HCT116 (cell line): ENCODE measurements at regions not wholly inside any gene's neighbourhood (a gene's known extent, or its start where the extent isn't known, plus 50 kb on each side); places are given as distances from the start of the nearest gene placed in this dataset.

Experiments
- ATAC-seq: fragments of 200-7000 bp; cut with Tn5 transposase; 2 replicates; pipeline ENCODE4 v1.9.1; 2020; ENCODE audit warnings: mild to moderate bottlenecking, moderate library complexity
- BruUV-seq: library from RNA; stranded (reverse); fragments of 400-500 nt; replicated peaks from 2 replicates; lab custom pipeline; 2021; lab: Mats Ljungman, UMichigan
- CTCF ChIA-PET: fragments of 300-600 bp; sonication (Branson Sonifier 250); formaldehyde crosslinking; loops from one replicate; lab custom pipeline; 2021; ENCODE audit warnings: antibody characterized with exemption; lab: Charles Lee
- POLR2A ChIA-PET: fragments of 300-600, 350-600 bp; sonication (Branson Sonifier 250); formaldehyde crosslinking; loops from one replicate; lab custom pipeline; 2021; ENCODE audit warnings: antibody characterized with exemption; lab: Charles Lee
- RAD21 ChIA-PET, 2 experiments: fragments of 300-600 bp; sonication (Branson Sonifier 250); formaldehyde crosslinking; loops; one replicate each; lab custom pipeline; 2023; ENCODE audit warnings: low total read pairs in 2 of 2; ENCODE audit not compliant: uncharacterized antibody in 2 of 2, unreplicated experiment in 2 of 2, low non-redundant PET in 1 of 2; lab: Charles Lee
- DNase-seq: peaks from one replicate; pipeline ENCODE4 v3.0.0-alpha.2; 2010; ENCODE audit warnings: low read depth, low spot score
- H2AFZ ChIP-seq: fragments of 200-600 bp; shearing (Covaris generic), sonication (generic); 2 replicates; pipeline ENCODE4 v1.6.1; 2017; ENCODE audit warnings: low read depth, mixed run types, mixed read lengths, antibody characterized with exemption, low read length; ENCODE audit not compliant: poor library complexity, severe bottlenecking
- H3K27ac ChIP-seq: 2 replicates; pipeline ENCODE4 v1.5.1; 2012; ENCODE audit warnings: low read depth, low read length
- H3K27me3 ChIP-seq: fragments of 200-600 bp; sonication (generic); 2 replicates; pipeline ENCODE4 v1.6.1; 2016; ENCODE audit warnings: mixed run types, low read length, mixed read lengths; ENCODE audit not compliant: insufficient read depth
- H3K36me3 ChIP-seq, 2 experiments: fragments of 200-500 bp in 1 of 2; fragments of 200-600 bp in 1 of 2; sonication (Bioruptor generic) in 1 of 2; sonication (generic) in 1 of 2; 2 replicates each; pipeline versions ENCODE4 v1.5.1 to v1.6.1; 2014 to 2016; ENCODE audit warnings: low read length in 2 of 2, inconsistent platforms in 1 of 2, mixed read lengths in 1 of 2, mixed run types in 1 of 2; ENCODE audit not compliant: insufficient read depth in 2 of 2, control insufficient read depth in 1 of 2
- H3K4me1 ChIP-seq, 2 experiments: fragments of 200-600 bp in 1 of 2; sonication (generic) in 1 of 2; 2 replicates each; pipeline versions ENCODE4 v1.5.1 to v1.6.1; 2012 to 2017; ENCODE audit warnings: low read length in 2 of 2, inconsistent platforms in 1 of 2, mild to moderate bottlenecking in 1 of 2, mixed read lengths in 1 of 2, mixed run types in 1 of 2, moderate library complexity in 1 of 2; ENCODE audit not compliant: insufficient read depth in 2 of 2, control insufficient read depth in 1 of 2
- H3K4me2 ChIP-seq: fragments of 200-600 bp; sonication (generic); 2 replicates; pipeline ENCODE4 v1.6.1; 2017; ENCODE audit warnings: mixed run types, low read length, mixed read lengths
- H3K4me3 ChIP-seq, 2 experiments: fragments of 200-600 bp in 1 of 2; sonication (generic) in 1 of 2; replicated peaks in 1 of 2; 2 replicates each; pipeline ENCODE4 v1.5.1; 2011 to 2016; ENCODE audit warnings: low read length in 2 of 2, control low read depth in 1 of 2, low read depth in 1 of 2, mild to moderate bottlenecking in 1 of 2, mixed read lengths in 1 of 2, mixed run types in 1 of 2
- H3K79me2 ChIP-seq: fragments of 200-600 bp; sonication (generic); 2 replicates; pipeline ENCODE4 v1.6.1; 2017; ENCODE audit warnings: mild to moderate bottlenecking, mixed run types, low read length, moderate library complexity, mixed read lengths; ENCODE audit not compliant: insufficient read depth
- H3K9ac ChIP-seq: fragments of 200-600 bp; sonication (generic); 2 replicates; pipeline ENCODE4 v1.6.1; 2016; ENCODE audit warnings: low read length, mixed read lengths
- H3K9me2 ChIP-seq: fragments of 200-600 bp; sonication (generic), shearing (Covaris generic); 2 replicates; pipeline ENCODE4 v1.6.1; 2017; ENCODE audit warnings: mixed run types, mild to moderate bottlenecking, moderate library complexity; ENCODE audit not compliant: insufficient read depth
- H3K9me3 ChIP-seq, 2 experiments: fragments of 200-500 bp in 1 of 2; fragments of 200-600 bp in 1 of 2; sonication (Bioruptor generic) in 1 of 2; sonication (generic) in 1 of 2; 2 replicates each; pipeline ENCODE4 v1.6.1; 2014 to 2017; ENCODE audit warnings: low read length in 2 of 2, mixed read lengths in 2 of 2, inconsistent platforms in 1 of 2, low read depth in 1 of 2, mild to moderate bottlenecking in 1 of 2, mixed run types in 1 of 2, moderate library complexity in 1 of 2; ENCODE audit not compliant: control insufficient read depth in 1 of 2, insufficient read depth in 1 of 2
- H4K20me1 ChIP-seq: fragments of 200-600 bp; sonication (generic), shearing (Covaris generic); 2 replicates; pipeline ENCODE4 v1.6.1; 2017; ENCODE audit warnings: mixed run types, mild to moderate bottlenecking, moderate library complexity; ENCODE audit not compliant: insufficient read depth
- CEBPB ChIP-seq: IDR thresholded peaks from 2 replicates; pipeline ENCODE4 v1.6.1; 2012; ENCODE audit warnings: low read depth
- CTCF ChIP-seq, 3 experiments: fragments of 200-600 bp in 1 of 3; sonication (generic) in 1 of 3; IDR thresholded peaks in 2 of 3; conservative IDR thresholded peaks in 1 of 3; 2 replicates each; pipeline ENCODE4 v1.5.1; 2012 to 2017; ENCODE audit warnings: low read depth in 2 of 3, low read length in 2 of 3, antibody characterized with exemption in 1 of 3, borderline replicate concordance in 1 of 3, control low read depth in 1 of 3, mild to moderate bottlenecking in 1 of 3, mixed read lengths in 1 of 3, mixed run types in 1 of 3, moderate library complexity in 1 of 3; ENCODE audit not compliant: insufficient read depth in 1 of 3
- ELF1 ChIP-seq: IDR thresholded peaks from 2 replicates; pipeline ENCODE4 v1.6.1; 2012; ENCODE audit warnings: low read depth, borderline replicate concordance
- EZH2 ChIP-seq: fragments of 200-600 bp; sonication (generic); IDR thresholded peaks from 2 replicates; pipeline ENCODE4 v1.6.1; 2017; ENCODE audit warnings: antibody characterized with exemption, mixed run types
- FOSL1 ChIP-seq: IDR thresholded peaks from 2 replicates; pipeline ENCODE4 v1.6.1; 2012; ENCODE audit warnings: low read depth
- POLR2A ChIP-seq: IDR thresholded peaks from 2 replicates; pipeline ENCODE4 v1.7.0; 2011; ENCODE audit warnings: borderline replicate concordance; ENCODE audit not compliant: insufficient read depth, insufficient read length; ENCODE audit errors: extremely low read depth
- RAD21 ChIP-seq: IDR thresholded peaks from 2 replicates; pipeline ENCODE4 v1.6.1; 2012; ENCODE audit warnings: low read depth, mild to moderate bottlenecking
- SP1 ChIP-seq: IDR thresholded peaks from 2 replicates; pipeline ENCODE4 v1.6.1; 2012; ENCODE audit warnings: low read depth
- YY1 ChIP-seq: IDR thresholded peaks from 2 replicates; pipeline ENCODE4 v1.6.1; 2011; ENCODE audit warnings: low read length, low read depth, moderate library complexity, mild to moderate bottlenecking; ENCODE audit not compliant: insufficient replicate concordance; ENCODE audit errors: extremely low read depth
- ZNF274 ChIP-seq: fragments of 200-500 bp; sonication (Bioruptor generic); IDR thresholded peaks from 2 replicates; pipeline ENCODE4 v1.6.1; 2014; ENCODE audit warnings: mild to moderate bottlenecking, low read depth, low read length, inconsistent platforms
- intact Hi-C: fragments of 100-400 bp; cut with micrococcal nuclease; formaldehyde crosslinking; loops from 2 replicates; pipeline ENCODE4 v1.10.0; 2022
- TF ChIP-seq, protein P1 (sequence below): IDR thresholded peaks from 2 replicates; pipeline ENCODE4 v1.6.1; 2012

DNA sequence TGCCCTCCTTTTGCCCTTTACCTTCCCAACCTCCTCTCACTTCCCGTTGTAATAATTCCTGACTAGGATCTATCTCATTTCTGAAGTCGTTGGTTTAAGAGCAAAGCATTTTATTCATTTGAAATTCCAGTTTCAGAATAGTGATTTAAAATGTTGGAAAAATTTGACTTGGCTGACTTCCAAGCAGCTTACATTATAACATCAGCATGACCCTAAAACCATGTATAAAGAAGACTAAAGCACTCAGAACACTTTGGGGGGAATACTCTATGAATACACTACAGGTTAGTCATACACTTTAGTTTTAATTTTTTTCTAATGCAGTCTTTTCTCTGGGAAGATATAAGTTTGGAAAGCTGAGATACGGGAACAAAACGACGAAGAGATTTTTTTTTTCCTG lies 161.1 kb downstream of the BTG1 start:
- DNase-seq, result no peak
- H3K4me1 ChIP-seq, result no peaks in the 10 kb centered on the region
- no peak overlapping the region for H3K27ac ChIP-seq
- TF ChIP-seq POLR2A, result no peak
- TF ChIP-seq SP1, result no peak
- no peak for TF ChIP-seq ELF1
- no peak for TF ChIP-seq RAD21
- no peak for TF ChIP-seq CEBPB
- no peak for TF ChIP-seq YY1
- TF ChIP-seq CTCF (IDR thresholded peaks at IDR 0.05 in 2 of 3, conservative IDR thresholded peaks at IDR 0.05 in 1 of 3; ENCODE audit: borderline replicate concordance in 1 of 3, insufficient read depth in 1 of 3, low read depth in 2 of 3, low read length in 2 of 3), result no peak
- TF ChIP-seq, protein P1, sequence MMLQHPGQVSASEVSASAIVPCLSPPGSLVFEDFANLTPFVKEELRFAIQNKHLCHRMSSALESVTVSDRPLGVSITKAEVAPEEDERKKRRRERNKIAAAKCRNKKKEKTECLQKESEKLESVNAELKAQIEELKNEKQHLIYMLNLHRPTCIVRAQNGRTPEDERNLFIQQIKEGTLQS, result no peak
- TF ChIP-seq EZH2, result no peak
- TF ChIP-seq ZNF274, result no peak
- no peak for TF ChIP-seq FOSL1
- CTCF ChIA-PET, result no interaction called here
- no peak for ATAC-seq
- H3K9me3 ChIP-seq, result no peaks in the 10 kb centered on the region
- no TSS peak for BruUV-seq
- no peaks in the 10 kb centered on the region for H4K20me1 ChIP-seq
- no peaks in the 10 kb centered on the region for H3K27me3 ChIP-seq
- no peak overlapping the region for H2AFZ ChIP-seq
- RAD21 ChIA-PET, result no interaction called here
- POLR2A ChIA-PET, result no interaction called here
- no peaks in the 10 kb centered on the region for H3K9me2 ChIP-seq
- no peak overlapping the region for H3K4me3 ChIP-seq
- no peaks in the 10 kb centered on the region for H3K36me3 ChIP-seq
- no peaks in the 10 kb centered on the region for H3K79me2 ChIP-seq
- intact Hi-C loops, result no loop called here
- no peak overlapping the region for H3K4me2 ChIP-seq
- no peak overlapping the region for H3K9ac ChIP-seq
